Peyer's patch (tissue), 4 donors: ENCODE measurements at regions not wholly inside any gene's neighbourhood (a gene's known extent, or its start where the extent isn't known, plus 50 kb on each side); places are given as distances from the start of the nearest gene placed in this dataset.
A peak's percentile ranks its signal among the peaks of the same experiment; 100 is the strongest.
"Not testable (repeated sequence)": the region's sequence is repeated elsewhere in the genome, so short reads cannot be mapped to it uniquely, and the experiment has no call there.

Experiments used
- DNase-seq, 3 donors: peaks; one replicate each; pipeline ENCODE4 v3.0.0-alpha.2; 2017 to 2019
- H3K27ac ChIP-seq, 4 donors: fragments of 200-600 bp; sonication (generic); one replicate each; pipeline ENCODE4 v1.5.1; 2016 to 2019
- H3K27me3 ChIP-seq, 2 donors: fragments of 200-600 bp; sonication (generic); one replicate each; pipeline ENCODE4 v1.5.1; 2019
- H3K36me3 ChIP-seq, 3 donors: fragments of 200-600 bp; sonication (generic); one replicate each; pipeline ENCODE4 v1.5.1; 2016 to 2019
- H3K4me1 ChIP-seq, 4 donors: fragments of 200-600 bp; sonication (generic); one replicate each; pipeline ENCODE4 v1.5.1; 2016 to 2019
- H3K4me3 ChIP-seq, 4 donors: fragments of 200-600 bp; sonication (generic); 1 replicate in 3 of 4; 2 replicates in 1 of 4; pipeline ENCODE4 v1.5.1; 2016 to 2019; ENCODE audit warnings: mild to moderate bottlenecking in 1 of 4
- H3K9me3 ChIP-seq, 4 donors: fragments of 200-600 bp; sonication (generic); one replicate each; pipeline ENCODE4 v1.5.1; 2016 to 2019; ENCODE audit warnings: mild to moderate bottlenecking in 1 of 4
- POLR2A ChIP-seq, 2 donors: fragments of 450-650 bp; IDR thresholded peaks; one replicate each; pipeline ENCODE4 v1.5.1; 2017; ENCODE audit warnings: antibody characterized with exemption in 2 of 2, mild to moderate bottlenecking in 2 of 2, moderate library complexity in 2 of 2
- TF ChIP-seq, protein P1 (sequence below), 6 experiments: fragments of 450-650 bp in 4 of 6; fragments of 200-600 bp in 2 of 6; sonication (generic) in 1 of 6; IDR thresholded peaks; one replicate each; pipeline ENCODE4 v1.5.1; 2017 to 2019; ENCODE audit warnings: antibody characterized with exemption in 6 of 6, mild to moderate bottlenecking in 3 of 6, moderate library complexity in 1 of 6

DNA sequence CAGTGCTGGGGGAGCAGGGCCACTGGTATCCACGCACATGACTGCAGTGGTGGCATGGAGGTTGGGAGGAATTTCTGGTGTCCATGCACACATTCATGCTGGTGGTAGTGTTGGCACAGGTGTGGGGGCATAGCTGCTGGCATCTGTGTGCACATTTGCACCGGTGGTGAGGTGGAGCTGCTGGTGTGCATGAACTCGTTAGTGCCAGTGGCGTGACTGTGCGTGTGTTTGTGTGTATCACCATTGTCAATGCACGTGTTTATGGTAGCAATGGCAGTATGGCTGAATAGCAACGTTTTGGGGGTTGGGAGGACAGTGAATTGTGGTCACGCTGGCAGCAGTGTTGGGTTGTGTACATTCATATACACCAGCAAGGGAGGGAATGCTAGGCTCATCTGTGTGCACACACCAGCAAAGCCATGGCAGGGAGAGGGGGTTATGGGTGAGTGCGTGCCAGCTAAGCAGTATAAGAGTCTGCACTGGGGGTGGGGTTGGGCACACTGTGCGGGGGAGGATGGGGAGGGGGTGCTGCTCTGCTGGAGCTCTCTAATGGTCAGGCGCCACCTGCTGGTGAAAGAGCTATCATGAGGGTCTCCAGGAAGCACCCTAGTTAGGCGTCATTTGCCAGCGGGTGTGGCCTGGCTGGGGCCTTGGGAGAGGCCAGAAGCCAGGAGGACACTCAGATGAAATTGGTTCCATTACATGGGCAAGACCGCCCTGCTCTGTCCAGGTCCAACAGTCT lies 626.1 kb upstream of the ID4 start:
- no peaks in the 10 kb centered on the region for H3K9me3 ChIP-seq
- H3K27ac ChIP-seq, result no peak overlapping the region
- H3K36me3 ChIP-seq, result no peaks in the 10 kb centered on the region
- H3K4me3 ChIP-seq, result no peak overlapping the region
- H3K27me3 ChIP-seq, result no peaks in the 10 kb centered on the region
- DNase-seq, result peak in 1 of 3 donors; percentile 24
- no peak for TF ChIP-seq POLR2A (IDR thresholded peaks at IDR 0.05)
- TF ChIP-seq, protein P1, sequence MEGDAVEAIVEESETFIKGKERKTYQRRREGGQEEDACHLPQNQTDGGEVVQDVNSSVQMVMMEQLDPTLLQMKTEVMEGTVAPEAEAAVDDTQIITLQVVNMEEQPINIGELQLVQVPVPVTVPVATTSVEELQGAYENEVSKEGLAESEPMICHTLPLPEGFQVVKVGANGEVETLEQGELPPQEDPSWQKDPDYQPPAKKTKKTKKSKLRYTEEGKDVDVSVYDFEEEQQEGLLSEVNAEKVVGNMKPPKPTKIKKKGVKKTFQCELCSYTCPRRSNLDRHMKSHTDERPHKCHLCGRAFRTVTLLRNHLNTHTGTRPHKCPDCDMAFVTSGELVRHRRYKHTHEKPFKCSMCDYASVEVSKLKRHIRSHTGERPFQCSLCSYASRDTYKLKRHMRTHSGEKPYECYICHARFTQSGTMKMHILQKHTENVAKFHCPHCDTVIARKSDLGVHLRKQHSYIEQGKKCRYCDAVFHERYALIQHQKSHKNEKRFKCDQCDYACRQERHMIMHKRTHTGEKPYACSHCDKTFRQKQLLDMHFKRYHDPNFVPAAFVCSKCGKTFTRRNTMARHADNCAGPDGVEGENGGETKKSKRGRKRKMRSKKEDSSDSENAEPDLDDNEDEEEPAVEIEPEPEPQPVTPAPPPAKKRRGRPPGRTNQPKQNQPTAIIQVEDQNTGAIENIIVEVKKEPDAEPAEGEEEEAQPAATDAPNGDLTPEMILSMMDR (IDR thresholded peaks at IDR 0.05), result no peak
- H3K4me1 ChIP-seq, result no peaks in the 10 kb centered on the region

DNA sequence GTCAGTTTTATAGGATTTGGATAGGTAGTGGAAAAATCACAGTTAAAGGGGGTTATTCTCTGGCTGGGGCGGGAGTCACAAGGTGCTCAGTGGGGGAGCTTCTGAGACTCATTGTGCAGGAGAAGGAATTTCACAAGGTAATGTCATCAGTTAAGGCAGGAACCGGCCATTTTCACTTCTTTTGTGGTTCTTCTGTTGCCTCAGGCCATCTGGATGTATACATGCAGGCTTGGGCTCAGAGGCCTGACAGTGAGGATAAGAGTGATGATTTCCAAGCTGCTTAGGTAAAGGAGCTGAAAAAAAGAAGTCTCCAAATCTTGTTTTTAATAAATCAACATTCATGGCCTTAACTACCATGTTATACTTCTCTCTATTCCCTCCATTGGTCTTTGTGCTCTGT lies 622.9 kb upstream of the ID4 start:
- no peaks in the 10 kb centered on the region for H3K27me3 ChIP-seq
- no peaks in the 10 kb centered on the region for H3K4me1 ChIP-seq
- no peak overlapping the region for H3K27ac ChIP-seq
- H3K36me3 ChIP-seq, result no peaks in the 10 kb centered on the region
- H3K4me3 ChIP-seq, result no peak overlapping the region
- no peaks in the 10 kb centered on the region for H3K9me3 ChIP-seq
- no peak for DNase-seq
- no peak for TF ChIP-seq POLR2A (IDR thresholded peaks at IDR 0.05)
- TF ChIP-seq, protein P1 (IDR thresholded peaks at IDR 0.05), result no peak

DNA sequence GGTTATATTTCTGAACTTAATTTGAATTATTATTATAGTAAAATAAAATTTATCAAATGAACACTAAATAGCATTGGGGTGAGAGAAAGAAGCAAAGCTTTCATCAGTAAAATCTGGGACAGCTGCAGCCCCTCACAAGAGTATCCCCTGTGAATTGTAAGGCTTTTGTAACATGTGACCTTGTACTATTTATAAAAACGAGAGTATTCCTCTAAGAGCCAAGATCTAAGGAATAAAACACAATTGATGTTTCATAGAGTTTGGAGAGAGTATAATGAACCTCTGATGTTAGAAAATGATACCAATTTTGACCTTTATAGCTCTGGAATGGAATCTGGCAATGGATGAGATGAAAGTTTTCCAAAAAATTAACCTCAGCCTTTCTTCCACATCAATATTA lies 617.2 kb upstream of the ID4 start:
- no peak for DNase-seq
- H3K4me1 ChIP-seq, result no peaks in the 10 kb centered on the region
- no peaks in the 10 kb centered on the region for H3K36me3 ChIP-seq
- no peak for TF ChIP-seq POLR2A (IDR thresholded peaks at IDR 0.05)
- TF ChIP-seq, protein P1 (IDR thresholded peaks at IDR 0.05), result no peak
- no peak overlapping the region for H3K27ac ChIP-seq
- no peaks in the 10 kb centered on the region for H3K9me3 ChIP-seq
- no peaks in the 10 kb centered on the region for H3K27me3 ChIP-seq
- no peak overlapping the region for H3K4me3 ChIP-seq

DNA sequence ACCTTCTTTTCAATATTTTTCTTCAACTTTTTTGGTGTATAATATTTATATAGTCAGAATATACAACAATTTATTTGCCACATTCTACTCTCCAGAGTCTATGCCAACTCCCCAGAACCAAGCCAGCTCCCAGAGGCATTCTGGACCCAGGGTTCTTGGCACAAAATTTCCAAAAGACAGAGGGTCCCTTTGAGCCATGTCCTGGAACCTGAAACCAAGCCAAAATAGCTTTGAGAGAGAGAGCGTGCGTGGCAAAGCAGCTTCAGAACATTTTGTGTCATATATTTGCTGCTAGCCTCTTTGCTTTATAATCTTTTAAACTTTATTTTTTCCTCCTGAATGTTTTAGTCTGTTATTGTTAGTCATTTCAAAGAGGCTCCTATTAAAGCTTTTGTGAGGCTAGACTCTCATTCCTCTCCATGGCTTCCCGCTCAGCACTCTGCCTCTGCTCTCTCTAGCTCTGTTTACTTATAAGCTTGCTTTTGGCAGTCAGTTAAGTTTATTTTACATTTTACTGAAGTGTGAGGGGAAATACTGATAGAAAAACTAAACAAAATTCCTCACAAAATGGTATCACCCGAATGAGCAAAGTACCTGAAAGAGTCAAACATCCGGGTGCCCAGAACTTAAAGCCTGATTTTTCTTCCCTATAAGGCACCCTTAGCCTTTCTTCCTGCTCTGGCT lies 605.1 kb upstream of the ID4 start:
- Histone ChIP-seq H3K9me3 (no peaks in the 10 kb centered on the region), H3K27ac (no peak overlapping the region), H3K27me3 (no peaks in the 10 kb centered on the region), H3K4me3 (no peak overlapping the region), H3K36me3 (no peaks in the 10 kb centered on the region), H3K4me1 (no peaks in the 10 kb centered on the region)
- DNase-seq, result no peak
- no peak for TF ChIP-seq POLR2A (IDR thresholded peaks at IDR 0.05)
- TF ChIP-seq, protein P1 (IDR thresholded peaks at IDR 0.05), result no peak

DNA sequence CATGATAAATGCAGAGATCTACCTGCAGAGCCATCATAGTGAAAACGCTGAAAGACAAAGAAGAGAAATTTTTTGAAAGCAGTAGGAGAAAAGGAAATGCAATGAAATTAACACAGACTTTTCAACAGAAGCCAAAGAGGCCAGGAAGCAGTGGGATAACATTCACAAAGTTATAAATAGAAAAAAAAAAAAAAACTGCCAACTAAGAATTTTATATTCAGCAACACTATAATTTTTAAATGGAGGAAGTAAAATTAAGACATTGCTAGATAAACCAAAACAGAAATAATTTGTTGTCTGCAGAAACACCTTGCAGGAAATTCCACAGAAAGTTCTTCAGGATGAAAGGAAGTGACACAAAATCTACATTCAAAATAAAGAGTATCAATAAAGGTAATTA lies 591.5 kb upstream of the ID4 start:
- no peak for DNase-seq
- H3K9me3 ChIP-seq, result no peaks in the 10 kb centered on the region
- H3K4me1 ChIP-seq, result no peaks in the 10 kb centered on the region
- no peaks in the 10 kb centered on the region for H3K36me3 ChIP-seq
- H3K4me3 ChIP-seq, result no peak overlapping the region
- no peak for TF ChIP-seq POLR2A (IDR thresholded peaks at IDR 0.05)
- TF ChIP-seq, protein P1 (IDR thresholded peaks at IDR 0.05), result no peak
- H3K27ac ChIP-seq, result no peak overlapping the region
- H3K27me3 ChIP-seq, result no peaks in the 10 kb centered on the region

DNA sequence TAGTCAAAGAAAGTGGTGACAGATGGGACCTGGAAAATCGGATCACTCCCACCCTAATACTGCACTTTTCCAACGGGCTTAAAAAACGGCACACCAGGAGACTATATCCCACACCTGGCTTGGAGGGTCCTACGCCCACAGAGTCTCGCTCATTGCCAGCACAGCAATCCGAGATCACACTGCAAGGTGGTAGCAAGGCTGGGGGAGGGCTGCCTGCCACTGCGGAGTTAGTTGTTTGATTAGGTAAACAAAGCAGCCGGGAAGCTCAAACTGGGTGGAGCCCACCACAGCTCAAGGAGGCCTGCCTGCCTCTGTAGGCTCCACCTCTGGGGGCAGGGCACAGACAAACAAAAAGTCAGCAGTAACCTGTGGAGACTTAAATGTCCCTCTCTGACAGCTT lies 590.0 kb upstream of the ID4 start:
- H3K27ac ChIP-seq, DNase-seq, H3K4me3 ChIP-seq, H3K4me1 ChIP-seq, H3K36me3 ChIP-seq, H3K9me3 ChIP-seq, H3K27me3 ChIP-seq: not testable (repeated sequence)

DNA sequence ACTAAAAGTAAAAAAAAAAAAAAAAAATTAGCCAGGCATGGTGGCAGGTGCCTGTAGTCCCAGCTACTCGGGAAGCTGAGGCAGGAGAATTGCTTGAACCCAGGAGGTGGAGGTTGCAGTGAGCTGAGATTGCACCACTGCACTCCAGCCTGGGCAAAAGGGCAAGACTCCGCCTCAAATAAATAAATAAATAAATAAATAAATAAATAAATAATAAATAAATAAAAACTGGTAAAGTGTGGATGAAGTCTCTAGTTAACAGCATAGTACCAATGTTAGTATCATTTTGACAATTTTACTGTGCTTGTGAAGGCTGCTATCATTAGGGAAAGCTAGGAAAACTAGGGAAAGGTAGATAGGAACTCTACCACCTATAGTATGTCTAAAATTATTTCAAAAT lies 581.0 kb upstream of the ID4 start:
- H3K27me3 ChIP-seq, H3K27ac ChIP-seq, H3K4me1 ChIP-seq, H3K9me3 ChIP-seq, H3K4me3 ChIP-seq, H3K36me3 ChIP-seq, DNase-seq: not testable (repeated sequence)
